SK-N-SH treated with all-trans-retinoic acid at 6 μM for 48 hours (cell line): ENCODE measurements at regions not wholly inside any gene's neighbourhood (a gene's known extent, or its start where the extent isn't known, plus 50 kb on each side); places are given as distances from the start of the nearest gene placed in this dataset.

Experiments
- ARNTL ChIP-seq: fragments of 450-650 bp; formaldehyde crosslinking; IDR thresholded peaks from 2 replicates; pipeline ENCODE4 v1.5.0; 2020; ENCODE audit warnings: low read depth, mild to moderate bottlenecking, moderate library complexity, borderline replicate concordance
- CSDC2 ChIP-seq: fragments of 250-450 bp; sonication (Bioruptor Pico); IDR thresholded peaks from 2 replicates; pipeline ENCODE4 v1.5.0; 2020; ENCODE audit warnings: mild to moderate bottlenecking, moderate library complexity
- ISL1 ChIP-seq: fragments of 250-450 bp; sonication (Bioruptor Pico); IDR thresholded peaks from 2 replicates; pipeline ENCODE4 v2.1.2; 2022; ENCODE audit warnings: mild to moderate bottlenecking, moderate library complexity
- PATZ1 ChIP-seq: fragments of 250-450 bp; sonication (Bioruptor Pico); IDR thresholded peaks from 2 replicates; pipeline ENCODE4 v1.8.0; 2020; ENCODE audit warnings: mild to moderate bottlenecking, moderate library complexity, borderline replicate concordance
- ZC3H10 ChIP-seq: fragments of 250-450 bp; sonication (Bioruptor Pico); IDR thresholded peaks from 2 replicates; pipeline ENCODE4 v1.5.1; 2021; ENCODE audit warnings: mild to moderate bottlenecking, moderate library complexity
- ZFP3 ChIP-seq: fragments of 250-450 bp; sonication (Bioruptor Pico); IDR thresholded peaks from 2 replicates; pipeline ENCODE4 v1.5.0; 2020; ENCODE audit warnings: mild to moderate bottlenecking, moderate library complexity
- ZNF565 ChIP-seq: fragments of 450-650 bp; formaldehyde crosslinking; conservative IDR thresholded peaks from 2 replicates; pipeline ENCODE4 v1.5.0; 2020; ENCODE audit warnings: low read depth, mild to moderate bottlenecking, moderate library complexity
- ZNF70 ChIP-seq: fragments of 450-650 bp; formaldehyde crosslinking; IDR thresholded peaks from 2 replicates; pipeline ENCODE4 v1.5.0; 2020; ENCODE audit warnings: mild to moderate bottlenecking, moderate library complexity
- TF ChIP-seq, protein P1 (sequence below): fragments of 250-450 bp; sonication (Bioruptor Pico); IDR thresholded peaks from 2 replicates; pipeline ENCODE4 v1.5.1; 2021; ENCODE audit warnings: mild to moderate bottlenecking, moderate library complexity

DNA sequence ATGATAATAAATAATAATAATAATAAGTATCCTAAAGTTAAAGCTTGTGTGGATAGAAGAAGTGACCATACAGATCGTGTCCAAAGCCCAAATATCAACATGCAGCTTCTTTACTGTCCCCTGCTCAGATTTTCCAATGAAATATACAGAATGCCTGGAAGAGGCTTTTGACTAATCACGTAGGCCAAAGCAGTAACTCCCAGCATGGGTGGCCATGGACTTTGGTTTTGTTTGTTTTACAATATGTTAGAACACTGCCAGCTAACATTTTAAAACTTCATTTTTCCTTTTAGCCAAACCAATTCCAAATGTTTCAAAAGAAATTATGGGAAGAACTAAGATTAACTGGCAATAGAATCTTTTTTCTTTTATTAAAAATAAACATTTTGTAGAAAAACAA lies 400.0 kb upstream of the FLRT2 start:
- TF ChIP-seq CSDC2 (CRISPR knock-in tag) (no peak), PATZ1 (CRISPR knock-in tag) (no peak), ZFP3 (CRISPR knock-in tag) (no peak), ISL1 (CRISPR knock-in tag) (no peak), ZNF70 (no peak), ZNF565 (CRISPR knock-in tag) (no peak), ZC3H10 (no peak), ARNTL (CRISPR knock-in tag) (no peak)
- TF ChIP-seq, protein P1, sequence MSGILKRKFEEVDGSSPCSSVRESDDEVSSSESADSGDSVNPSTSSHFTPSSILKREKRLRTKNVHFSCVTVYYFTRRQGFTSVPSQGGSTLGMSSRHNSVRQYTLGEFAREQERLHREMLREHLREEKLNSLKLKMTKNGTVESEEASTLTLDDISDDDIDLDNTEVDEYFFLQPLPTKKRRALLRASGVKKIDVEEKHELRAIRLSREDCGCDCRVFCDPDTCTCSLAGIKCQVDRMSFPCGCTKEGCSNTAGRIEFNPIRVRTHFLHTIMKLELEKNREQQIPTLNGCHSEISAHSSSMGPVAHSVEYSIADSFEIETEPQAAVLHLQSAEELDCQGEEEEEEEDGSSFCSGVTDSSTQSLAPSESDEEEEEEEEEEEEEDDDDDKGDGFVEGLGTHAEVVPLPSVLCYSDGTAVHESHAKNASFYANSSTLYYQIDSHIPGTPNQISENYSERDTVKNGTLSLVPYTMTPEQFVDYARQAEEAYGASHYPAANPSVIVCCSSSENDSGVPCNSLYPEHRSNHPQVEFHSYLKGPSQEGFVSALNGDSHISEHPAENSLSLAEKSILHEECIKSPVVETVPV (CRISPR knock-in tag): no peak
